GM10248 (cell line): ENCODE measurements at regions not wholly inside any gene's neighbourhood (a gene's known extent, or its start where the extent isn't known, plus 50 kb on each side); places are given as distances from the start of the nearest gene placed in this dataset.

Experiments used
- CTCF ChIA-PET: fragments of 300-600 bp; sonication (Branson Sonifier 250); formaldehyde crosslinking; extraction: SDS; loops from one replicate; lab custom pipeline; 2021; ENCODE audit warnings: antibody characterized with exemption; lab: Yijun Ruan, JAX
- POLR2A ChIA-PET: fragments of 350-650 bp; sonication (Branson Sonifier 250); formaldehyde crosslinking; extraction: SDS; loops from one replicate; lab custom pipeline; 2020; ENCODE audit warnings: antibody characterized with exemption; lab: Yijun Ruan, JAX
- DNase-seq: peaks from one replicate; pipeline ENCODE4 v3.0.0; 2012; ENCODE audit errors: extremely low spot score
- CTCF ChIP-seq: IDR thresholded peaks from 2 replicates; pipeline ENCODE4 v1.5.1; 2012; ENCODE audit warnings: mild to moderate bottlenecking, low read depth; ENCODE audit errors: extremely low read depth, missing control alignments, control extremely low read depth

GRCh38 chr9:2260417-2261306 is 245.5 kb downstream of the SMARCA2 start:
- ChIA-PET CTCF (interaction anchor here (1.0 kb wide), 1 partner anchor 11 kb away, joined by 3 read pairs; no protein-coding TSS in a partner anchor), POLR2A (no interaction called here)
- no peak for DNase-seq
- no peak for TF ChIP-seq CTCF

- no peak for TF ChIP-seq CTCF
These were observed 246.4 kb downstream of the SMARCA2 start for GRCh38 chr9:2261421-2262103.

GRCh38 chr9:2262386-2263071 is 247.4 kb downstream of the SMARCA2 start:
- no peak for TF ChIP-seq CTCF
- no peak for DNase-seq
- ChIA-PET POLR2A (no interaction called here), CTCF (interaction anchor here (1.0 kb wide), 1 partner anchor 18 kb away, joined by 3 read pairs; no protein-coding TSS in a partner anchor)

More at GRCh38 chr9:2261421-2262103, 246.4 kb downstream of the SMARCA2 start:
- ChIA-PET POLR2A (no interaction called here), CTCF (no interaction called here)
- no peak for DNase-seq

- no peak for DNase-seq
- POLR2A ChIA-PET = no interaction called here
- no peak for TF ChIP-seq CTCF
- CTCF ChIA-PET = interaction anchor here (0.8 to 1.0 kb wide), 2 partner anchors 12 to 18 kb away, joined by 3 read pairs; no protein-coding TSS in a partner anchor
These were observed 248.0 kb downstream of the SMARCA2 start for GRCh38 chr9:2263111-2263510.

GRCh38 chr9:2263665-2264064 is 248.5 kb downstream of the SMARCA2 start:
- POLR2A ChIA-PET = no interaction called here

More at GRCh38 chr9:2263665-2264064, 248.5 kb downstream of the SMARCA2 start:
- no peak for DNase-seq
- TF ChIP-seq CTCF = no peak
- CTCF ChIA-PET = interaction anchor here (0.8 to 1.0 kb wide), 2 partner anchors 12 to 17 kb away, joined by 3 read pairs; no protein-coding TSS in a partner anchor
